B cell (primary cell): ENCODE measurements at regions not wholly inside any gene's neighbourhood (a gene's known extent, or its start where the extent isn't known, plus 50 kb on each side); places are given as distances from the start of the nearest gene placed in this dataset.

Experiments
- ATAC-seq: fragments of 200-7000 bp; cut with Tn5 transposase; one replicate; pipeline ENCODE4 v1.10.0; 2021; ENCODE audit warnings: low read depth, mild to moderate bottlenecking, moderate number of reproducible peaks, moderate library complexity
- CTCF ChIA-PET: fragments of 350-600 bp; sonication (Branson Sonifier 250); formaldehyde crosslinking; loops from one replicate; lab custom pipeline; 2021; ENCODE audit warnings: antibody characterized with exemption, inconsistent platforms; lab: Charles Lee
- POLR2A ChIA-PET: fragments of 350-600 bp; sonication (Branson Sonifier 250); formaldehyde crosslinking; loops from one replicate; lab custom pipeline; 2021; ENCODE audit warnings: antibody characterized with exemption; lab: Charles Lee
- DNase-seq: peaks from one replicate; pipeline ENCODE4 v3.0.0; 2013
- H2AFZ ChIP-seq: 2 replicates; pipeline ENCODE4 v1.6.1; 2012; ENCODE audit warnings: mild to moderate bottlenecking, low read depth, low read length; ENCODE audit not compliant: insufficient read depth, poor library complexity, severe bottlenecking
- H3K27ac ChIP-seq, 2 donors: 1 replicate in 1 of 2; 2 replicates in 1 of 2; pipeline ENCODE4 v1.5.1; 2012 to 2013; ENCODE audit warnings: low read length in 2 of 2, mild to moderate bottlenecking in 2 of 2, moderate library complexity in 1 of 2
- H3K27me3 ChIP-seq, 4 experiments: fragments of 200-600 bp in 1 of 4; sonication (generic) in 1 of 4; replicated peaks in 1 of 4; 1 replicate in 2 of 4; 2 replicates in 2 of 4; pipeline versions ENCODE4 v1.6.1 to v1.7.0; 2013 to 2016; ENCODE audit warnings: low read length in 3 of 4, mild to moderate bottlenecking in 2 of 4, mixed read lengths in 1 of 4, moderate library complexity in 1 of 4; ENCODE audit not compliant: insufficient read depth in 4 of 4, control insufficient read depth in 3 of 4; ENCODE audit errors: control extremely low read depth in 1 of 4
- H3K36me3 ChIP-seq, 2 experiments: replicated peaks in 1 of 2; 1 replicate in 1 of 2; 2 replicates in 1 of 2; pipeline versions ENCODE4 v1.6.1 to v1.7.1; 2013; ENCODE audit warnings: low read length in 1 of 2; ENCODE audit not compliant: insufficient read depth in 2 of 2, control insufficient read depth in 1 of 2; ENCODE audit errors: control extremely low read depth in 1 of 2, extremely low read depth in 1 of 2
- H3K4me1 ChIP-seq, 2 donors: fragments of 200-600 bp in 1 of 2; sonication (generic) in 1 of 2; 1 replicate in 1 of 2; 2 replicates in 1 of 2; pipeline versions ENCODE4 v1.5.1 to v1.6.1; 2013 to 2017; ENCODE audit warnings: low read length in 2 of 2; ENCODE audit not compliant: control insufficient read depth in 2 of 2, insufficient read depth in 2 of 2
- H3K4me2 ChIP-seq: replicated peaks from 2 replicates; pipeline ENCODE3; 2012; ENCODE audit warnings: mild to moderate bottlenecking, low read depth, low read length; ENCODE audit not compliant: poor library complexity, severe bottlenecking
- H3K4me3 ChIP-seq, 5 experiments: fragments of 200-600 bp in 1 of 5; sonication (generic) in 1 of 5; 1 replicate in 3 of 5; 2 replicates in 2 of 5; pipeline versions ENCODE4 v1.5.1 to v1.7.0; 2011 to 2016; ENCODE audit warnings: low read length in 4 of 5, mild to moderate bottlenecking in 4 of 5, low read depth in 2 of 5, control low read depth in 1 of 5, moderate library complexity in 1 of 5; ENCODE audit not compliant: insufficient read depth in 1 of 5; ENCODE audit errors: control extremely low read depth in 1 of 5, extremely low read depth in 1 of 5
- H3K79me2 ChIP-seq: fragments of 200-600 bp; sonication (generic); one replicate; pipeline ENCODE4 v1.6.0; 2016; ENCODE audit warnings: low read length; ENCODE audit not compliant: control insufficient read depth, insufficient read depth
- H3K9ac ChIP-seq: fragments of 200-600 bp; sonication (generic); 2 replicates; pipeline ENCODE4 v1.6.1; 2017; ENCODE audit warnings: mild to moderate bottlenecking, low read length, moderate library complexity
- H3K9me3 ChIP-seq, 3 donors: one replicate each; pipeline versions ENCODE4 v1.6.1 to v1.7.1; 2013; ENCODE audit warnings: low read length in 2 of 3; ENCODE audit not compliant: control insufficient read depth in 2 of 3, insufficient read depth in 1 of 3; ENCODE audit errors: control extremely low read depth in 1 of 3
- H4K20me1 ChIP-seq: 2 replicates; pipeline ENCODE4 v1.6.0; 2012; ENCODE audit warnings: mild to moderate bottlenecking, low read length; ENCODE audit not compliant: insufficient read depth, control insufficient read depth, poor library complexity, severe bottlenecking
- H3K27ac Mint-ChIP-seq: one replicate; pipeline ENCODE4 v1.8.0; 2021; ENCODE audit warnings: mixed read lengths
- H3K27me3 Mint-ChIP-seq: one replicate; pipeline ENCODE4 v1.8.0; 2021; ENCODE audit warnings: mixed read lengths
- H3K4me1 Mint-ChIP-seq: one replicate; pipeline ENCODE4 v1.8.0; 2021; ENCODE audit warnings: mixed read lengths
- H3K4me3 Mint-ChIP-seq: one replicate; pipeline ENCODE4 v1.8.0; 2021; ENCODE audit warnings: mixed read lengths
- H3K9me3 Mint-ChIP-seq: one replicate; pipeline ENCODE4 v1.8.0; 2022; ENCODE audit warnings: mixed read lengths; ENCODE audit not compliant: insufficient read depth
- CTCF ChIP-seq: fragments of 200-600 bp; IDR thresholded peaks from one replicate; pipeline ENCODE4 v1.8.0; 2022; ENCODE audit warnings: antibody characterized with exemption, mild to moderate bottlenecking
- EZH2 ChIP-seq: IDR thresholded peaks from 2 replicates; pipeline ENCODE4 v1.6.1; 2012; ENCODE audit warnings: borderline replicate concordance, low read depth, mild to moderate bottlenecking, moderate library complexity, low read length; ENCODE audit not compliant: insufficient read depth, poor library complexity, severe bottlenecking
- WGBS: methylation state at CpG from one replicate; pipeline ENCODE4 v1.1.5; 2013; ENCODE audit warnings: missing lambda C conversion rate; ENCODE audit not compliant: insufficient coverage; 5-methylcytosine and 5-hydroxymethylcytosine counted together
- intact Hi-C: fragments of 100-400 bp; cut with micrococcal nuclease; formaldehyde crosslinking; loops from one replicate; pipeline ENCODE4 v1.10.0; 2022

- no peak for ATAC-seq
- H3K4me1 Mint-ChIP-seq: peaks cover 38% of the 10 kb centered on the region
- no peaks in the 10 kb centered on the region for H3K27me3 Mint-ChIP-seq
- no peak for TF ChIP-seq EZH2
- no peak for TF ChIP-seq CTCF
- no peaks in the 10 kb centered on the region for H3K9me3 Mint-ChIP-seq
- Histone ChIP-seq H3K9me3 (peaks cover 0 to 4% (median 0%) of the 10 kb centered on the region in 3 donors), H2AFZ (peak overlapping the region; percentile 4), H3K4me1 (peaks cover 25% of the 10 kb centered on the region in 2 donors), H3K27ac (no peak overlapping the region), H3K4me3 (no peak overlapping the region), H4K20me1 (no peaks in the 10 kb centered on the region), H3K4me2 (no peak overlapping the region), H3K79me2 (no peaks in the 10 kb centered on the region), H3K27me3 (no peaks in the 10 kb centered on the region), H3K9ac (no peak overlapping the region), H3K36me3 (no peaks in the 10 kb centered on the region)
- WGBS: 94% methylated on average over 3 of the region's 4 CpGs
- ChIA-PET CTCF (interaction anchor here (2.4 kb wide), 1 partner anchor 13 kb away, joined by 8 read pairs; no protein-coding TSS in a partner anchor), POLR2A (no interaction called here)
- no peak for DNase-seq
- intact Hi-C loops: loop anchor here (5.0 kb wide), 1 partner anchor 79 kb away; no protein-coding TSS in a partner anchor
- no peak overlapping the region for H3K27ac Mint-ChIP-seq
- no peak overlapping the region for H3K4me3 Mint-ChIP-seq
Measured at GRCh38 chr5:54831233-54831632, 154.2 kb downstream of the ESM1 start.

GRCh38 chr5:54829676-54830535 lies 155.5 kb downstream of the ESM1 start:
- POLR2A ChIA-PET: no interaction called here
- H3K9ac ChIP-seq: no peak overlapping the region
- peaks cover 0 to 4% (median 0%) of the 10 kb centered on the region in 3 donors for H3K9me3 ChIP-seq
- intact Hi-C loops: loop anchor here (5.0 kb wide), 1 partner anchor 78 kb away; no protein-coding TSS in a partner anchor
- H3K4me3 ChIP-seq: no peak overlapping the region
- no peaks in the 10 kb centered on the region for H3K27me3 Mint-ChIP-seq
- CTCF ChIA-PET: interaction anchor here (2.4 kb wide), 1 partner anchor 15 kb away, joined by 8 read pairs; no protein-coding TSS in a partner anchor
- ATAC-seq (no peak), DNase-seq (no peak)
- H3K27ac ChIP-seq: no peak overlapping the region
- no CpG with 5 or more reads among the region's 4 CpGs for WGBS
- H3K27me3 ChIP-seq: no peaks in the 10 kb centered on the region
- no peak for TF ChIP-seq CTCF
- TF ChIP-seq EZH2: no peak
- H3K79me2 ChIP-seq: no peaks in the 10 kb centered on the region
- H3K4me1 ChIP-seq: peaks cover 25% of the 10 kb centered on the region in 2 donors
- H3K36me3 ChIP-seq: no peaks in the 10 kb centered on the region
- H3K27ac Mint-ChIP-seq: no peak overlapping the region
- H2AFZ ChIP-seq: no peak overlapping the region
- peaks cover 32% of the 10 kb centered on the region for H3K4me1 Mint-ChIP-seq
- no peaks in the 10 kb centered on the region for H3K9me3 Mint-ChIP-seq
- no peak overlapping the region for H3K4me3 Mint-ChIP-seq
- no peak overlapping the region for H3K4me2 ChIP-seq
- H4K20me1 ChIP-seq: no peaks in the 10 kb centered on the region
